ENCODE measurements at regions not wholly inside any gene's neighbourhood (a gene's known extent, or its start where the extent isn't known, plus 50 kb on each side); places are given as distances from the start of the nearest gene placed in this dataset.

DNA sequence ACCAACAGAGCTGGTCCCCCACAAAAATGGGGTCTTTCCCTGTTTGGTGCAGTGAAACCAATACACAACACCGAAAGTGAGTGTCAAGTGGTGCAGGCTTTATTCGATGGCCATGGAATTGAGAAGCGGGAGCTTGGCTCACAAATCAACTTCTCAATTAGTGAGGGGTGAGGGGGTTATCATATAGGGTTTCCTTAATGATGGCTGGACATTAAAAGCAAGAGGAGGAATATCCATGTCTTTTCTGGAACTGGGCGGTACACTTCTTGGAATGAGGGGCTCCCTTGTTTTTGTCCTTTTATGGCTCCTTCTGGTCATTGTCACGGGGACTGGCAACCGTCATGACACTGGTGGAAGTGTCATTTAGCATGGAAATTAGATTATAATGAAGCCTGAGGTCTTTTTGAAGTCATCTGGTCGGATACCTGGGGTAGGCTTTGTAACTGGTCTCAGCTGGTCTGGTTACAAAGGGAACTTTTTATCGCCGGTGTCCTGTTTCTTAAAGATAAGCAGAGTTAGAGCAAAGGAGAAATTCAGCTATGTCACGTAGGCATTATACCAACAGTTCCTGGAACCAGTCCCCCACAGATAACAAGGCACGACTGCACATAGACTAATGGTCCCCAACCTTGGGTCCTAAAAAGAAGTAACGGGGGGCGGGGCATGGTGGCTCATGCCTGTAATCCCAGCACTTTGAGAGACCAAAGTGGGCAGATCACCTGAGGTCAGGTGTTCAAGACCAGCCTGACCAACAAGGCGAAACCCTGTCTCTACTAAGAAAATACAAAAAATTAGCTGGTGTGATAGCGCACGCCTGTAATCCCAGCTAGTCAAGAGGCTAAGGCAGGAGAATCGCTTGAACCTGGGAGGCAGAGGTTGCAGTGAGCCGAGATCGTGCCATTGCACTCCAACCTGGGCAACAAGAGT, 93.5 kb upstream of the NDUFV2 start (continued):
- peak; percentile 95 for TF ChIP-seq HDAC2 (IDR thresholded peaks at IDR 0.05)
- peak; percentile 78 for TF ChIP-seq ERF (CRISPR knock-in tag; IDR thresholded peaks at IDR 0.05)
- TF ChIP-seq, protein P1, sequence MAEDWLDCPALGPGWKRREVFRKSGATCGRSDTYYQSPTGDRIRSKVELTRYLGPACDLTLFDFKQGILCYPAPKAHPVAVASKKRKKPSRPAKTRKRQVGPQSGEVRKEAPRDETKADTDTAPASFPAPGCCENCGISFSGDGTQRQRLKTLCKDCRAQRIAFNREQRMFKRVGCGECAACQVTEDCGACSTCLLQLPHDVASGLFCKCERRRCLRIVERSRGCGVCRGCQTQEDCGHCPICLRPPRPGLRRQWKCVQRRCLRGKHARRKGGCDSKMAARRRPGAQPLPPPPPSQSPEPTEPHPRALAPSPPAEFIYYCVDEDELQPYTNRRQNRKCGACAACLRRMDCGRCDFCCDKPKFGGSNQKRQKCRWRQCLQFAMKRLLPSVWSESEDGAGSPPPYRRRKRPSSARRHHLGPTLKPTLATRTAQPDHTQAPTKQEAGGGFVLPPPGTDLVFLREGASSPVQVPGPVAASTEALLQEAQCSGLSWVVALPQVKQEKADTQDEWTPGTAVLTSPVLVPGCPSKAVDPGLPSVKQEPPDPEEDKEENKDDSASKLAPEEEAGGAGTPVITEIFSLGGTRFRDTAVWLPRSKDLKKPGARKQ (CRISPR knock-in tag; IDR thresholded peaks at IDR 0.05): no peak
- 0 out of 2 replicates have a peak, but pooled peaks have one; percentile 64 for TF ChIP-seq ESRRA (IDR thresholded peaks at IDR 0.05; ENCODE audit: borderline replicate concordance, low read depth)
- peak; percentile 48; the same call in 1 of the 2 replicates for TF ChIP-seq ZNF384 (IDR thresholded peaks at IDR 0.05; ENCODE audit: low read depth, low read length)
- TF ChIP-seq, protein P2, sequence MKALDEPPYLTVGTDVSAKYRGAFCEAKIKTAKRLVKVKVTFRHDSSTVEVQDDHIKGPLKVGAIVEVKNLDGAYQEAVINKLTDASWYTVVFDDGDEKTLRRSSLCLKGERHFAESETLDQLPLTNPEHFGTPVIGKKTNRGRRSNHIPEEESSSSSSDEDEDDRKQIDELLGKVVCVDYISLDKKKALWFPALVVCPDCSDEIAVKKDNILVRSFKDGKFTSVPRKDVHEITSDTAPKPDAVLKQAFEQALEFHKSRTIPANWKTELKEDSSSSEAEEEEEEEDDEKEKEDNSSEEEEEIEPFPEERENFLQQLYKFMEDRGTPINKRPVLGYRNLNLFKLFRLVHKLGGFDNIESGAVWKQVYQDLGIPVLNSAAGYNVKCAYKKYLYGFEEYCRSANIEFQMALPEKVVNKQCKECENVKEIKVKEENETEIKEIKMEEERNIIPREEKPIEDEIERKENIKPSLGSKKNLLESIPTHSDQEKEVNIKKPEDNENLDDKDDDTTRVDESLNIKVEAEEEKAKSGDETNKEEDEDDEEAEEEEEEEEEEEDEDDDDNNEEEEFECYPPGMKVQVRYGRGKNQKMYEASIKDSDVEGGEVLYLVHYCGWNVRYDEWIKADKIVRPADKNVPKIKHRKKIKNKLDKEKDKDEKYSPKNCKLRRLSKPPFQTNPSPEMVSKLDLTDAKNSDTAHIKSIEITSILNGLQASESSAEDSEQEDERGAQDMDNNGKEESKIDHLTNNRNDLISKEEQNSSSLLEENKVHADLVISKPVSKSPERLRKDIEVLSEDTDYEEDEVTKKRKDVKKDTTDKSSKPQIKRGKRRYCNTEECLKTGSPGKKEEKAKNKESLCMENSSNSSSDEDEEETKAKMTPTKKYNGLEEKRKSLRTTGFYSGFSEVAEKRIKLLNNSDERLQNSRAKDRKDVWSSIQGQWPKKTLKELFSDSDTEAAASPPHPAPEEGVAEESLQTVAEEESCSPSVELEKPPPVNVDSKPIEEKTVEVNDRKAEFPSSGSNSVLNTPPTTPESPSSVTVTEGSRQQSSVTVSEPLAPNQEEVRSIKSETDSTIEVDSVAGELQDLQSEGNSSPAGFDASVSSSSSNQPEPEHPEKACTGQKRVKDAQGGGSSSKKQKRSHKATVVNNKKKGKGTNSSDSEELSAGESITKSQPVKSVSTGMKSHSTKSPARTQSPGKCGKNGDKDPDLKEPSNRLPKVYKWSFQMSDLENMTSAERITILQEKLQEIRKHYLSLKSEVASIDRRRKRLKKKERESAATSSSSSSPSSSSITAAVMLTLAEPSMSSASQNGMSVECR (CRISPR knock-in tag; IDR thresholded peaks at IDR 0.05): no peak
- TF ChIP-seq, protein P3, sequence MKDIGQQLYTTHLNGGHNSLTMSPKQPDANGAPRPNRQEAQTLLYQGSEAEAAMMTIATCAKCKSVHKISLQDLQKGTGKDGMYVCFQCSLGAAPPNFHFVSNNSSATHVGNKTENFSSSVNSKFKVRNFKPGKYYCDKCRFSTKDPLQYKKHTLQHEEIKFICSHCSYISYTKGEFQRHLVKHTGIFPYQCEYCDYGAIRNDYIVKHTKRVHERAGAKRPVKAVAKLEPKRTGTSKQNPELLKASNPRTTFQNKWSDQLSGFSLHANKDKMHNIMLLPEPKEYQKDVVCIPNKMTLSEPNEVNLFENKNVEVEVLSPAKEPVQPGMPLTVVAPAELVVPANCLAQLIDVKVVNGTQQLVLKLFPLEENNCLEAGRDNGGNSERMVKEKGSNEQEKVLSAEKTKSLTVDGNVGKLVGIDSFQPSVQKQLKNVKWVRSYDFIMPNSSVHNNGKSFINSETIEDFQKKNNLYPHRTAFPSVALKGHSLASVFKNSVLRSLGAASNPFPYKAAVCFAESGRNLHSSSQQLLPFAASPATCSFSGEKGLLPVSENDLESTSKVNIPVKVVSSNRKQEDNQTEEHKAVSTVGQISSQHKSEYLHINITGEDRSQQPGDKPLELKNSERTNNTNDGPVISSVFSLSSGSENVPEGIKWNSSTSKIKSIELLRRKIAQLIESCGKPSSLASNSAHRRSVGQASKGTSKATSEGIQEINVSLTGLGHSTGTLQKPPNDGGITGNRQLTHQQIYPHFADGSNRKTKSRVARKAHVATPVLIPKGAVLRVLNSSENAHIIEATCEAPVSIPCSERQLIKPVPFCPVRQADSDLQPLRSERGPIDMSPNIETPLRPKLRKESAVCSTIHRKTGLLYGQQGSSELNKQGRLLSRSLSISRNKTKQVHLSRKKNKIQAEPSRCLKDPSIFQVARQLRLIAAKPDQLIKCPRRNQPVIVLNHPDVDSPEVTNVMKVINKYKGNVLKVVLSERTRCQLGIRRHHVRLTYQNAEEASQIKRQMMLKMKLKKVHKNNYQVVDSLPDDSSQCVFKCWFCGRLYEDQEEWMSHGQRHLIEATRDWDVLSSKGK (CRISPR knock-in tag; IDR thresholded peaks at IDR 0.05): no peak
- TF ChIP-seq, protein P4, sequence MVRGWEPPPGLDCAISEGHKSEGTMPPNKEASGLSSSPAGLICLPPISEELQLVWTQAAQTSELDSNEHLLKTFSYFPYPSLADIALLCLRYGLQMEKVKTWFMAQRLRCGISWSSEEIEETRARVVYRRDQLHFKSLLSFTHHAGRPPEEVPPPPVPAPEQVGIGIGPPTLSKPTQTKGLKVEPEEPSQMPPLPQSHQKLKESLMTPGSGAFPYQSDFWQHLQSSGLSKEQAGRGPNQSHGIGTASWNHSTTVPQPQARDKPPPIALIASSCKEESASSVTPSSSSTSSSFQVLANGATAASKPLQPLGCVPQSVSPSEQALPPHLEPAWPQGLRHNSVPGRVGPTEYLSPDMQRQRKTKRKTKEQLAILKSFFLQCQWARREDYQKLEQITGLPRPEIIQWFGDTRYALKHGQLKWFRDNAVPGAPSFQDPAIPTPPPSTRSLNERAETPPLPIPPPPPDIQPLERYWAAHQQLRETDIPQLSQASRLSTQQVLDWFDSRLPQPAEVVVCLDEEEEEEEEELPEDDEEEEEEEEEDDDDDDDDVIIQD (CRISPR knock-in tag; IDR thresholded peaks at IDR 0.05): peak; percentile 77; the same call in 1 of the 2 replicates
- TF ChIP-seq NCOA6 (IDR thresholded peaks at IDR 0.05): no peak
- TF ChIP-seq, protein P5, sequence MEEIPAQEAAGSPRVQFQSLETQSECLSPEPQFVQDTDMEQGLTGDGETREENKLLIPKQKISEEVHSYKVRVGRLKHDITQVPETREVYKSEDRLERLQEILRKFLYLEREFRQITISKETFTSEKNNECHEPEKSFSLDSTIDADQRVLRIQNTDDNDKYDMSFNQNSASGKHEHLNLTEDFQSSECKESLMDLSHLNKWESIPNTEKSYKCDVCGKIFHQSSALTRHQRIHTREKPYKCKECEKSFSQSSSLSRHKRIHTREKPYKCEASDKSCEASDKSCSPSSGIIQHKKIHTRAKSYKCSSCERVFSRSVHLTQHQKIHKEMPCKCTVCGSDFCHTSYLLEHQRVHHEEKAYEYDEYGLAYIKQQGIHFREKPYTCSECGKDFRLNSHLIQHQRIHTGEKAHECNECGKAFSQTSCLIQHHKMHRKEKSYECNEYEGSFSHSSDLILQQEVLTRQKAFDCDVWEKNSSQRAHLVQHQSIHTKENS (CRISPR knock-in tag; IDR thresholded peaks at IDR 0.05): no peak
- no peak for TF ChIP-seq HCFC1 (IDR thresholded peaks at IDR 0.05; ENCODE audit: low read depth, low read length)
- TF ChIP-seq TAF9B (IDR thresholded peaks at IDR 0.05; ENCODE audit: partially characterized antibody): no peak

Data from K562 (cell line).